Caki2 (cell line): ENCODE measurements at regions not wholly inside any gene's neighbourhood (a gene's known extent, or its start where the extent isn't known, plus 50 kb on each side); places are given as distances from the start of the nearest gene placed in this dataset.
"Not testable (repeated sequence)": the region's sequence is repeated elsewhere in the genome, so short reads cannot be mapped to it uniquely, and the experiment has no call there.

ENCODE experiments used
- DNase-seq: peaks from one replicate; pipeline ENCODE4 v3.0.0-alpha.2; 2015; ENCODE audit warnings: low read depth
- in situ Hi-C: cut with HindIII; loops from 2 replicates; pipeline ENCODE4 v1.10.0; 2016; ENCODE audit warnings: low sequenced_read_pairs, low pct_unique_long_range_greater_than_20kb, mixed read lengths

DNA sequence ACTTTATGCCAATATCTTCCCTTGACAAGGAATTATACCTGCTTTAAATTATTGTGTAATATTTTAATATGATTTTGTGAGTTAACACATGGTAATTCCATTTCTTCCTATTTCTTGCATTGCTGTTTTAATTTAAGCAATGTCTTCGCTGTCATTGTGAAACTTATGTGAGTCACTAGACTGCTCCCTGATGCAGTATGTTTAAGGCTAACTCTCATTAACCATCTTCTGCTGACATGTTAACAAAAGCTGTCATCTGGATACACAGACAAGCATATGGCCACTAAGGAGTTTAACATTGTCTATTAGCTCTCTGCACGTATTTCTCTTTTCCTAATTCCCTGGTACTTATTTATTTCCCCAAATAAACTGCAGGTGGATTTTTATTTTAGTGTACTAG is 980.8 kb upstream of the CTNND2 start:
- DNase-seq: no peak
- in situ Hi-C loops: no loop called here

DNA sequence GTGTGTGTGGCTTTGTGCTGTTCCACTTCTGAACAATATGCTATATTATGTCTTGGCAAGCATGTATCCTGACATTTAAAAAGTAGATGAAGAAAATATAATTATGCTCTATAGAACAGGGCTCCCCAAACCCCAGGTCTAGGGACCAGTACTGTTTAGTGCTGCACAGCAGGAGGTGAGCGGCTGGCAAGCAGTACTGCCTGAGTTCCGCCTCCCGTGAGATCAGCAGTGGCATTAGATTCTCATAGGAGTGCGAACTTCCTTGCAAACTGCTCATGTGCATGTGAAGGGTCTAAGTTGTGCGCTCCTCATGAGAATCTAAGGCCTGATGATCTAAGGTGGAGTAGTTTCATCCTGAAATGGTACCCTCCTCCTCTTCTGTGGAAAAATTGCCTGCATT is 979.1 kb upstream of the CTNND2 start:
- in situ Hi-C loops: no loop called here
- no peak for DNase-seq

DNA sequence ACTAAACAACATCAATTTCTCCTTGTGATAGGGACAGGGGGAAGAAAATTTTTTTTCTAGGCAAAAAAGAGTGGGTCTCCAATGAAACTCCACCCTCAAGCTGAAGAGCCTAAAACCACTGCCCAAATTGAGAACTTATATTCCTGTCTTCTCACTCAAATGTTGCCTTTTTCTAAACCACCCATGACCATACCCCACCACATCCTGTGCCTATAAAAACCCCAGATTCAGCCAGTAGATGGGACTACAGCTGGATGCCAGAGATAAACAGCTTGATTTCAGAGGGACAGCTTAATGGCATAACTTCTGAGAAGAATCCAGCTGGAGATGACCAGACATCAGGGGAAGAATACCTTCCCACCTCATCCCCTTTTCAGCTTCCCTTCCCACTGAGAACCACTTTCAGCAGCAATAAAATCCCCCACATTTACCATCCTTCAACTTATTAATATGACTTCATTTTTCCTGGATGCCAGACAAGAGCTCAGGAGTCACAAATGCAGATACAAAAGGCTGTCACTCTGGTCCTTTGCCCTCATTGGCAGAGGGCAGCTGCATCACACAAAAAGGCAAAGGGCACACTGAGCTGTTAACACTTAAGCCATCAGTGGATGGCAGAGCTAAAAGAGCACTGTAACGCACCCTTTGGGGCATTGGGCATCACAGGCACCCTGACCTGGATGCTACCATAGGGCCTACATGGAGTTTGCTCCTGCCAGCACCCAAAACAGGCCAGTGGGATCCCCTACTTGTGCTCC is 972.5 kb upstream of the CTNND2 start:
- in situ Hi-C loops: no loop called here
- DNase-seq: no peak

DNA sequence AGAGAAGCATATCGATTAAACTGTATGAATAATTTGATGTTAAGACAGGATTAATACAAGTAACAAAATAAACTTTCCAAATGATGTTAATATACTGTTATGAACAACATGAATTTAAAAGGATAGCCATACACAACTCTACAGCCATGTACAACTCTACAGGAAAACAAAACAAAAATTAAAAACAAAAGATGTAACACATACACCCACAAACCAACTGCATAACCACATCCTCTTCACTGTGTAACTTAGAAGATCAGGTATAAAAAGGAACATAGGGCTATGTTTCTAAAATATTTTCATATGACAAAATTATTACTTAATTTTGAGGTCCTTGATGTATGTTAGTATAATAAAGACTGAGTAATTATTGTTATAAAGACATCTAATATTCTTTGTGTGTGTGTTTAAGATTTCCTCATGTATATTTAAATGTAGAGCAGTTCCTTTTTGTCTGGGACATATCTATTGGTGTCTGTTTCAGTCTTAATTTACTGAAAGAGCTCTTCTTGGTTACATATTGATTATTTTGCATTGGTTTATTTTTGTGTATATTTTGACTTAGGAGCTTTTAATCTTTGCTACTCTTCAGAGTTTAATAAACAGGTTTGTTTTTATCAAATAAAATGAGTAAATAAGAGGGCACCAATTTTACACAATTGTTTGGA is 966.8 kb upstream of the CTNND2 start:
- no peak for DNase-seq
- in situ Hi-C loops: no loop called here

DNA sequence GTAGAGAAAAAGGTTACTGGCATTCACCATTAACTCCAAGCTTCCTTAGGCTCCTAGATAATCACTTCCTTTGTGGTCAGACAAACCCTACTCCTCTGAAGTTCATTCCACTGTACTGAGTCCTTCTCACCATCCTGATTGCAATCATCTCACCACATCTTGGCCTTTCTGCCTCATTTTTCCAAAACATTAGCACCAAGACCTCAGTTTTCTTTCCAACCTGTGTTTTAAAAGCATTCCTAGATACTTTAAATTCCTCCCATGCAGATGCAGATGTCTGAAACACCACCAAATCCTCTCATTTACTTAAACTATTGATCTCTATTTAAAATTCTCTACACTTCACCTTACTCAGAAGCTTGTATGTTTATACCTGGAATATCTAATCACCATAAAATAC is 961.3 kb upstream of the CTNND2 start:
- in situ Hi-C loops: no loop called here
- DNase-seq: no peak

DNA sequence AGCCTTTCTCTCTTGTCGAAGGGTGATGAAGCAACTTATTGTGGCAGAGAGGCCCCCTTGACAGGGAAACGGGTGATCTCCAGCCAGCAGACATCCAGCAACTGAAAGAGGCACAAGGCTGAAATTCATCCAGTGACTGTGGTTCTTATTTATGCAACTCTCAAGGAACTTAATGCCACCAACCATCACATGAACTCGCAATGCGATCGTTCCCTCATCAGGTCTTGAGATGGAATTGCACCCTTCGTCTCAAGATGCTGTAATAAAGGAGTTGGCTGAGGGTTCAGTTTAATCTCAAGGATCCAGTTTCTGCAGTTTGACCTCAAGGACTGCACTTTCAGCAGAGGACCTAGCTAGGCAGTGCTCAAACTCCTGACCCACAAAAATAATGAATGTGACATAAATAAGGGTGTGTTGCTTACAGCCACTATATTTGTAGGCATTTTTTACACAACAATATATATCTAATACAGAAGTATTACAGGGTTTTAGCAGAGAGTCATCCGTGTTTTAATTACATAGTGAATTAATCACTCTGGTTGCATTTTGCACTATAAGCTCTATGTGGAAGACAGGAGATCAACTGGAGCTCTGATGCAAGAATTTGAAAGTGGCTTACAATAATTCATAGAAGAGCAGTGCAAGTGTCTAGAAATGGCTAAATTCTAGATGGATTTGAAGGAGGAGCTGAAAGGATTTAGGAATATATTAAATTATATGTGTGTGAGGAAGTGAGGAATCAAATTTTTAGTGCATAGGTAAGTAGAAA is 957.8 kb upstream of the CTNND2 start:
- in situ Hi-C loops: no loop called here
- DNase-seq: no peak

DNA sequence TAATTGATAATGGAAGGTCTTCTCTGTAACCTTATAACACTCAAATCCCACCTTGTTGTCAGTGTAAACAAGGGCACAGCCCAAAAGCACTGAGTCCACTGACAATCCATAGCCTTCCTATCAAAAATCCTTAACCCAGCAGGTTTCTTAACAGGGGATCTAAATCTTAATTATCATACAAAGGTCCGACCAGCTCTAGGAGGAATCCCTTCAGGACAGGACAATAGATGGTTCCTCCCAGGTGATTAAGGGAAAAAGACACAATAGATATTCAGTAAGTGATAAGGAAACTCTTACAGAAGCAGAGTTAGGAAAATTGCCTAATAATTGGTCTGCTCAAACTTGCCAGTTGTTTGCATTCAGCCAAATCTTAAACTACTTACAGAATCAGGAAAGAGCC is 951.9 kb upstream of the CTNND2 start:
- in situ Hi-C loops, DNase-seq: not testable (repeated sequence)

DNA sequence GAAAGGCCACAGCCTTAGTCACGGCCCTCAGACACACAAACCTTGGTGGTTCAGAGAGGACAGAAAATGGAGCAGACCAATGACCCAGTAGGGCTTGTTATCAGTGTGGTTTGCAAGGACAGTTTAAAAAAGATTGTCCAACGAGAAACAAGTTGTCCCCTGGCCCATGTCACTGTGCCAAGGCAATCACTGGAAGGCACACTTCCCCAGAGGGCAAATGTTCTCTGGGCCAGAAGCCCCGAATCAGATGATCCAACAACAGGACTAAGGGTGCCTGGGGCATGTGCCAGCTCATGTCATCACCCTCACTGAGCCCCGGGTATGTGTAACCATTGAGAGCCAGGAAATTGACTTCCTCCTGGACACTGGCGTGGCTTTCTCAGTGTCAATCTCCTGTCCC is 950.1 kb upstream of the CTNND2 start:
- in situ Hi-C loops: no loop called here
- DNase-seq: no peak

DNA sequence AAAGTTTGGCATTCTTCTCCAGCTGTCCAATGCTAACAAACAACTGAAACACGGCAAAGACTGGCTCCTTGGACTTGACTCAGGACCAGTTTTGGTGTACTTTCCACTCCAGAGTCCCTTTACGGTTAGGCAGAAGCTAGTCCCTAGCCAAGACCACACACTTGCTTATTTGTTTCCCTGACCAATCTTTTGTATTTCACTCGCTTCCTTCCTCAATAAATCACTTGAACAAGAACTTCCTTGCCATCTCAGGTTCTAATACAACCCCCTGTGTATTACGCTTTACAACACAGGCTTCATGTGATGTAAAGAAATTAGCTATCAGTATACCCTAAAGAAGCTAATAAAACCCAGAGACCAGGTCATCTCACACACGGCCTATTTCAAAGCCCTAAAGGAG is 947.5 kb upstream of the CTNND2 start:
- no peak for DNase-seq
- in situ Hi-C loops: no loop called here

DNA sequence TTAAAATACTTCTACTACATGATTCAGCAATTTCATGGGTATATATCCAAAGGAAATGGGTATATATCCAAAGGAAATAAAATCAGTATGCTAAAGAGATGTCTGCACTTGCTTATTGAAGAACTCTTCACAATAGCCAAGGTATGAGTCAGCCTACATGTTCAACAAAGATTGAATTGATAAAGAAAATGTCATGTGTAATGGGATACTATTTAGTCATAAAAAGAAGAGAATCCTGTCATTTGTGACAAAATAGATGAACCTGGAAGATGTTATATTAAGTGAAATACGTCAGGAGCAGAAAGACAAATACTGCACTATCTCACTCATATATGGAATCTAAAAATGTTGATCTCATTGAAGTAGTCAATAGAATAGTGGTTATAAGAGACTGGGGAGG is 944.5 kb upstream of the CTNND2 start:
- DNase-seq: no peak
- in situ Hi-C loops: no loop called here

DNA sequence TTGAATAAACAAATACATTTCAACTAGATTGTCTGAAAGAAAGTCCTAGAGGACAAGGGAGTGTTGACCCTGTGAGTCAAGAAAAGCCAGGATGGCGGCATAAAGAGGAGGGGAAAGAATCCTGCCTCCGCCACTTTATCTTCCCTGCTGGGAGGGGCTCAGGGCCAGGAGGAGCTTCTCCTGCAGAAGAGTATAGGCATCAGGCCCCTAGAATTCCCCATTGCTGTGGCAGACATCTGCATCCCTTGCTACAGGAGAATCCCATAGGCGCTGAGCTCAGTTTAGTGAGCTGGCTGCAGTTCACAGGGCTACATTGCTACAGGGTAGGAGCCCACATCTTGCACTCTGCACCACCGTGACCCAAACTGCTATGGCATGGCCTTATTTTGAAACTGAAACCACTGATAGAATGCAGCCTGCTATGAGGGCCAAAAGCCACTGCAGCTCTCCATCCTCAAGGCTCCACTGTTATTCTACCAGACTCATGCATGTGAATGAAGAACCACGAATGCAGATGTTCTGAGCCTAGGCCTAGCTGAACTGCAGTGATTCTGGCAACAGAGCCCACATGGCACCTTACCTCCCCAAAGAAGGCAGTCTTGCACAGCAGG is 941.4 kb upstream of the CTNND2 start:
- no peak for DNase-seq
- in situ Hi-C loops: no loop called here

DNA sequence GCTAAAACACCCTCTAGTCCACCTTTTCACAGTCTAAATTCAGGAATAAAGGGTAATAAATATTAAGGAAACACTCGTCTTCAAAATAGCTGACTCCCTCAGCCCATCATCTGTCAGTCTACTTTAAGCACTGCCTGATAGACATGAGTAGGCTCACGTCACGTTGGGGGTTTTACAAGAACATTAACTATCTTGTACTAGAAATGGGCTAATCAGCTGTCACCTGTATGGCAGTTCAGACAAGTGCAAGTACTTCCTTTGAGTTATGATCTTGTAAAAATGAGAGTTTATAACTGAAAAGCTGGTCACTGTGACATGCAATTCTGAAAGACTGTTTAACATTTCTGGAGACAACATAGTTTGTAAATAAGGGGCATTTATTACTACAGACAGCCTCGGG is 936.7 kb upstream of the CTNND2 start:
- in situ Hi-C loops: no loop called here
- no peak for DNase-seq

DNA sequence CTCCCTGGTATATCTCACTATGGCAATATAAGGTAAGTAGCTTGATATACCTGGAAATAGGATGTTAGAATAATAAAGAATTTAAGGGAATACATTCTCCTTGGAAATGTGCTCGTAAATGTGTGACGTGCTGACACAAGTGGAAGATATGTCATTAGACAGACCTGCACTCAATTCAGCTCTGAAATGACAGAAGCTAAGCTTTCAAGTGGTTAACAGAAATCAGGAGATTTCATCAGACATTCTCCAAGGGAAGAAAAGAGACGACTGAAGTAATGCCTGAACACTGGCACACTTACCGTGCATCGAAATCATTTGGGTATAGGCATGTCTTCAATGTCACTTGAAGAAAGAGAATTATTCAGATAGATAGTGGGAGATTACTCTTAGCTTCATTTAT is 933.3 kb upstream of the CTNND2 start:
- DNase-seq: no peak
- in situ Hi-C loops: no loop called here

DNA sequence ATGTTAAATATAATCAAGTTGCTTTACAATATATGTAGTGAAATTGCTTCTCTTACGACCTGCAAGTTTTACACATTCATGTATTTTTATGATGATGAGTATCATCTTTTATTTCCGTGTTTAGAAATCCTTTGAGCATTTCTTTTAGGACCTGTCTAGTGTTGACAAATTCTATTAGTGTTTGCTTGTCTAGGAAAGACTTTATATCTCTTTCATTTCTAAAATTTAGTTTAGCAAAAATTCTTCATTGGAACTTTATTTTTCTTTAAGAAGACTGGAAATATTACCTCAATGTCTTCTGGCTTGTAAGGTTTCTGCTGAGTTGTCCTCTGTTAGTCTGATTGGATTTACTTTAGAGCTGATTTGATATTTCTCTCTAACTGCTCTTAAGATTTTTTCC is 920.9 kb upstream of the CTNND2 start:
- DNase-seq: no peak
- in situ Hi-C loops: no loop called here

DNA sequence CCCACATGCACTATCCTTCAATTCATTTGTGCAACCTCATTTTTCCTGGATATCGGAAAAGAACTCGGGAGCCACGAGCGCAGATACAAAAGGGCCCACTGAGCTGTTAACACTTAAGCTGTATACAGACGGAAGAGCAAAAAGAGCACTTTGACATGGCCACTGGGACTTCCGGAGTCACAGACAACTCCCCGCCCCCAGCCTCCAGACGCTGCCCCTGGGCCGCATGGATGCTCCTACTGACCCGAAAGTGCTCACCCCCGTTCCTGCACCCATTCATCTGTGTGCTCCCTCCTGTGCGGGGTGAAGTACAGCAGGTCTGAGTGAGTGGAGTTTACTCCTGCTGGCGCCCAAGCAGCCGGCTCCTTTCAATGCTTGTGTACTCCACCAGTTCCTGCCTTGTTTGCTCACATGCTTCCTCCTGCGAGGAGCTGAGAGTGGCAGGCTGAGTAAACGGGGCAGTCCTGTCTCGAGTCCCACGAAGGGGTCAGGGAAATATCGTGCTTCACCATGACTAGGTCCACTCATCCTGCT is 901.0 kb upstream of the CTNND2 start:
- in situ Hi-C loops: no loop called here
- DNase-seq: no peak

DNA sequence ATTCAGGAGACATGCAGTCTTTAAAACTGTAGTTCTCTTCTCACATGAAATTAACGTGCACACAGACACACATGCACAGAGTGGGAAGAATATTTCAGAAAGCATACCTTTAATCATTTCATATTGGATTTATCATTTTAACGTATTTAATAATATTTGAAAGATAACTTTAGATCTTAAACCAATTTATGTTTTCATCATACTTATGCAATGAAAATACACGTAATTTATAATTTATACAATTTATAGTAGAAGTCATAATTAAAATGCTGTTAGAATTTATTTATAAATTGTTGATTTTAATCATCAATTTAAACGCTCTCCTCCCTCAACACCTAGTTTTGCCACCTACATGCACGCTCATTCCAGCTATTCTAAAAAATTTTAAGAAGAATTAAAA is 894.9 kb upstream of the CTNND2 start:
- in situ Hi-C loops: no loop called here
- no peak for DNase-seq

DNA sequence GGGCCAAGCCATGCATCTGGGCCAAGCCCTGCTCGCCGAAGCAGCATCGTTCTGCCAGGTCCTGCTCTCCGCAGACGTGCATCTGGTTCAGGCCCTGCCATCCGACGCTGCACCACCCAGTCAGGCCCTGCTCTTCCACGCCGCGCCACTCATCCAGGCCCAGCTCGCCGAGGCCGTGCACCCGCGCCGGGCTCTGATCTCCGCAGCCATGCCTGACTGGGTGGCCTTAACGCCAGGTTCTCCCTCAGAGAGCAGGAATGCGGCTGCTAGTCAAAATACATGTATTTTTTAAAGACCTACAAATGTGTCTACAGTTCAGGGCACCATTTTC is 891.1 kb upstream of the CTNND2 start:
- in situ Hi-C loops: no loop called here
- DNase-seq: no peak

DNA sequence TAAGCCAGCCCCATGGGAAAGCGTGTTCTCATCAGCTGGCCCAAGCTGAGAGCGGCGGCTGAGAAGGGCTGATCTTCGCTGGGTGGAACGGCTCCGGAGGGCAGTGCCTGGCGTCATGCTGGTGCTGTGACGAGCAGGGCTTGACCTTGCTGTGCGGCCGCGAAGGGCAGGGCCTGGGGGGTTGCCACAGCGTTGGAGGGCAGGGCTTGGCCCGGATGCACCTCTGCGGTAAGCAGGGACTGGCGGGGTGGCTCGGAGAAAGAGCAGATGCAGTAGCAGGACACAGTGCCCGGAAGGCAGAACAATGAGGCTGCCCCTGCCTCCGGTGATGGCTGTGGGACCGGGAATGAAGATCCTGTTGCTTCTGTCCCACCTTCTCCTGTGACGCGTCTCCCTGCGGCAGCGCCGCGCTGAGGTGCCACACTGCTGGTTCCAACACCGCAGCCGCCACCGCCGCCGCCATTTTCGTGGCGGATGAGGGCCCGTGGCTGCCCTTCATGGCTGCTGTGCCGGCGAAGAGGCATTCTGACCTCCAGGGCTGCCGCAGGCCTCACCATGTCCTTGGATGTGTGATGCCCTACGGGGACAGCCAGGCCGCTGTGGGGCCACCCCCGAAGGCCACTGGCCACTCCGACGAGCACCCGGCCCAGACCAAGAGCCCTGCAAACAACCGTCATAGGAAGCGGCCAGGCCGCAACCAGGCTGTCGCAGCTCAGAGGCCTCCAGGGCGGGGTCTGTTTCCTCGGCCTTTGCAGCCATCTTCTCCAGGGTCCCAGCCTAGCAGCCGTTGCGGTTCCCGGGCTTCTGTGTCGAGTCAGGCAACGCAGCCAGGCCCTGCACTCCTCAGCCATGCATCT is 890.5 kb upstream of the CTNND2 start:
- no peak for DNase-seq
- in situ Hi-C loops: no loop called here
